GM21423 (cell line): ENCODE measurements at regions not wholly inside any gene's neighbourhood (a gene's known extent, or its start where the extent isn't known, plus 50 kb on each side); places are given as distances from the start of the nearest gene placed in this dataset.
"Not testable (repeated sequence)": the region's sequence is repeated elsewhere in the genome, so short reads cannot be mapped to it uniquely, and the experiment has no call there.

Experiments
- ATAC-seq: cut with Tn5 transposase; IDR thresholded peaks from one replicate; pipeline ENCODE4 v1.9.1; 2021; ENCODE audit warnings: mild to moderate bottlenecking, moderate library complexity; ENCODE audit not compliant: unreplicated experiment

DNA sequence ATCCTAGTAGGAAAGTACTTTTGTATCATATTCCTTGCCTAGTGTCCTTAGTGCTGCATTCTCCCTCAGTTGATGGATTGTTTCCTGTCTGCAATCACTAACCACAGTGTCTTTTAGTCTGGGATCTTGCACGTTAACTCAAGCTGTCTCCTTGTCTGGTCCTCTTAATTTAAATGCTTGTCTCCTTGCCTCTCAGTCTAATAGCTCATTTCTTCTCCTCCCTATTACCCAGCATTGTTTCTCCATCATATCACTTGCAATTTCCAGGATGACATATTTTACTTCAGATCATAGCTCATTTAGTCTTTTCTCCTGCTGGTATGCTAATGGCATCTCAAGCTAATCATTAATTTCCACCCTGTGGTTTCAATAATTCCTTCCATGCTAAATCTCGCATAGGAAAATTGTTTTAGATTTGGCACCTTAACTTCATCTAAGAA is 2052.0 kb upstream of the C9orf72 start:
- ATAC-seq = no peak

DNA sequence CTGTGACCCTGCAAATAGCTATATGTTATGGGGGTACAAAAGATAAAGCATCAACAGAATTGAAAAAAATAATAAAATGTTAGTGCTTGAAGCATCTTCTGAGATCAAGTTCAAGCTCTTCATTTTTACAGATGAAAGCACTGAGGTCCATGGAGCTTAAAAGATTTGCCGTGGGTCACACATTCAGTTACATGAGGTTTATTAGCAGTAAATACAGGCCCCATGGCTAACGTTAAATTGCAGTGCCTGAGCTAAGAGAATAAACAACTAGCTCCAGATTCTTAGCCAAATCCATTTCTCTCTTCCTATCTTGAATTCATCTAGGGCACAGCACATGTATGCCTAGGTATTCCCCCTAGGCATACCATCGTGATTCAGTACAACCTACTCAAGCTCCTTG is 2052.7 kb upstream of the C9orf72 start:
- ATAC-seq = no peak

- not testable (repeated sequence) for ATAC-seq
Measured at GRCh38 chr9:29628856-29629255, 2055.6 kb upstream of the C9orf72 start.

DNA sequence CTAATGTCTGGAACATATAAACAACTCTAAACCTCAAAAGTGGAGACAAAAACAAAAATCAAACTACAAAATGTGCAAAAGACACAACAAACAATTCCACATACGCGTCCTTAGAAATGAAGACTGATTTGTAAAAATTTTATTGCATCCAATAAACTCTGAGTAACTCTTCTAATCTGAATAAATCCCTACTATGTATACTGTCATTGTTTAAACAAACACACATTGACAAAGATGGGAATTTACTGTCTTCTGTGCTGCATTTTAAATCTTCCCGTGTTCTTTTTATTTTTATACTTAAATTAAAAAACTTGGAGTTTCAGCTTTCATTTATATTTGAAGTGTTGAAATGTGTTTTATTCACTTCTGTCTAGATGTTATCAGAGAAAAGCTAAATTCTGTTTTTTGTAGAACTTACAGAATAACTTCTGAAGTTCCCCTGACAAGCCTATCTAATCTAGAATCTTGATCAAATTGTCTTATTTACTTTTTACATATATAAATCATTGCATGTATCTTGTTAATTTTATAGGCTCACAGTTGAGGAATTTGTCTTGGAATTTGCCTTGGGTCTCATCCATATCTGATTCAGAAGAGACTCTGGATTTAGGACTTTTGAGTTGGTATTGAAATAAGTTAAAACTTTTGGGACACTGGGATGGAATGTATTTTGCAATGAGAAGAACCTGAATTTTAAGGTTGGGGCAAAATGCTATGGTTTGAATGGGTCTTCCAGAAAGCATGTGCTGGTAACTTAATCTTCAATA is 2064.4 kb upstream of the C9orf72 start:
- no peak for ATAC-seq

DNA sequence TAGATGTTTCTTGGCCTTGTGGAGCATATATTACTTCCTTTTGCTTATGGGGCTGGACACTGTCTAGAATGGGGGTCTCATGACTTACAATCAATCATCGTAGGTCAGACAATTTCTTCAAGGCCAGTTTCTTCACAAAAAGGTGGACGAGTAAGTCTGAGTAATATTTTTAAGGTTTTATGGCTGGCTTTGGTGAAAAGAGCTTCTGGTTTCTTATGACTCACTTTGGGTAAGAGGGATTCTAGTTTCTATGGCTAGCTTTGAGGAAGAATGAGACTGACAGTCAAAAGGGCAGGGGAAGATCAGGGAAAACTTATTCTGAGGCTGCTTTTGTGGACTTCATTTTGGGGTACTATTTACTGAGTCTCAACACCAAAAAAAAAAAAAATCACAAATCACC is 2067.2 kb upstream of the C9orf72 start:
- ATAC-seq = no peak

DNA sequence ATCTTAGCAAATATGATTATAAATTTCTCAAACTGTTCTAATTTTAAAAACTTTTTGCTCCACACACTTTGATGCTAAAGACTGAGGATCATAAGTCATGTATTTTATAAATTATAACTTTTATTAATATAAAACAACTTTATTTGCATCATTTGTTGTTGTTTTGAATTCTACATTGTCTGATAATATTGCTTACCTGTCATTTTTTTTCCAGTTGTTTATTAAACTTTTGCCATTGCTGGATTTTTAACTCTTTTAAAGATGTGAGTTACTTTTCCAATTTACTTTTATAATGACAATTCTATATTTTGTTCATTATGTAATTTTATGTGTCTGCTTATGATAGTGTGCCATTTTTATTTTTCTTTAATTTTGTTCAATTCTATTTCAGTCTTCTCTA is 2071.2 kb upstream of the C9orf72 start:
- no peak for ATAC-seq

- ATAC-seq = no peak
Measured at GRCh38 chr9:29647451-29647850, 2074.2 kb upstream of the C9orf72 start.

- ATAC-seq = no peak
Measured at GRCh38 chr9:29648132-29648531, 2074.9 kb upstream of the C9orf72 start.

DNA sequence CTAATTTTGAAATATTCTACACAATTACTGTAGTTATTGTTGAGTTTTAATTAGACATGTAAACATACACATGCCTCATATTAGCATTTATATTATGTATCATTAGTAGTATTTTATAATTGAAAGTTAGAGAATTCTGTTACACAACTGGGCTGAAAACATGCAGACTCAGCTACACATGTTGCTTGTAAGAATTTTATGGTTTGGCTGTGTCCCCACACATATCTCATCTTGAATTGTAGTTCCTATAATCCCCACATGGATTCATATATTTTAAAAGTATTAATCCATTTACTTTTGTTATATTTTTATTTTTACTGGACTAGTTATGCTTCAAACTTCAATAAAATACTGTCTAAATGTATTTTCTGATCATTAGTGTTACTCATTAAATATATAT is 2075.3 kb upstream of the C9orf72 start:
- ATAC-seq = no peak

- ATAC-seq = no peak
Measured at GRCh38 chr9:29656641-29657406, 2083.5 kb upstream of the C9orf72 start.

- no peak for ATAC-seq
Measured at GRCh38 chr9:29657821-29658220, 2084.5 kb upstream of the C9orf72 start.

- no peak for ATAC-seq
Measured at GRCh38 chr9:29659014-29659413, 2085.7 kb upstream of the C9orf72 start.

- no peak for ATAC-seq
Measured at GRCh38 chr9:29659736-29660135, 2086.5 kb upstream of the C9orf72 start.

- no peak for ATAC-seq
Measured at GRCh38 chr9:29668732-29669131, 2095.5 kb upstream of the C9orf72 start.

DNA sequence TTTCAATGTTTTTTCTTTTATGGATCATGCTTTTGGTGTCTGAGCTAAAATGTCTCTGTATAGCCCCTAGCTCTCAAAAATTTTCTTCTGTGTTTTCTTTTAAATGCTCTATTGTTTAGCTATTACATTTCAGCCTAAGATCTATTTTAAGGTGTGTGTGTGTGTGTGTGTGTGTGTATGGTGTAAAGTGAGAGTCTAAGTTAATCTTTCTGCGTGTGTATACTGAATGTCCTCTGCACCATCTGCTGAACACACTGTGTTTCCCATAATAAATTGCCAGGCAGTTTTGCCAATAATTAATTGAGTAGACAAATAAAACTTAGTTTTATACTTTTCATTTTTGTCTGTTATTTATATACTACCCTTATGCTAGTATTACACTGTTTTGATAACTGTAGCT is 2096.3 kb upstream of the C9orf72 start:
- no peak for ATAC-seq

- no peak for ATAC-seq
Measured at GRCh38 chr9:29685531-29685930, 2112.2 kb upstream of the C9orf72 start.

DNA sequence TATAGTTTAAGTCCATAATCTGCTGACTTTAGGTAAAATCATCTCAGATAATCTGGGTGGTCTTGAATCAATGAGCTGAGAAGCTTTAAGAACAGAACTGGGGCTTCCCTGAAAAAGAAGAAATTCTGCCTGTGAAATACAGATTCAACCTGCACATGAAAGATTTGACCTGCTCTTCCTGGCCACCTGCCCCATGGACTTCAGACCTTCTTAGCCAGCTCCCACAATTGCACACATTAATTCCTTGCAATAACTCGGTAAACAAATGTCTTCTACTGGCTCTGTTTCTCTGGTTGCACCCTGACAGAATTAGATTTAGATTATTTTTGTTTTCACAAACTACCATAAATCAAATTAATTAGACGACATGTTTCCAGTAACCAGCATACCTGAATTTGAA is 2117.9 kb upstream of the C9orf72 start:
- ATAC-seq = no peak

DNA sequence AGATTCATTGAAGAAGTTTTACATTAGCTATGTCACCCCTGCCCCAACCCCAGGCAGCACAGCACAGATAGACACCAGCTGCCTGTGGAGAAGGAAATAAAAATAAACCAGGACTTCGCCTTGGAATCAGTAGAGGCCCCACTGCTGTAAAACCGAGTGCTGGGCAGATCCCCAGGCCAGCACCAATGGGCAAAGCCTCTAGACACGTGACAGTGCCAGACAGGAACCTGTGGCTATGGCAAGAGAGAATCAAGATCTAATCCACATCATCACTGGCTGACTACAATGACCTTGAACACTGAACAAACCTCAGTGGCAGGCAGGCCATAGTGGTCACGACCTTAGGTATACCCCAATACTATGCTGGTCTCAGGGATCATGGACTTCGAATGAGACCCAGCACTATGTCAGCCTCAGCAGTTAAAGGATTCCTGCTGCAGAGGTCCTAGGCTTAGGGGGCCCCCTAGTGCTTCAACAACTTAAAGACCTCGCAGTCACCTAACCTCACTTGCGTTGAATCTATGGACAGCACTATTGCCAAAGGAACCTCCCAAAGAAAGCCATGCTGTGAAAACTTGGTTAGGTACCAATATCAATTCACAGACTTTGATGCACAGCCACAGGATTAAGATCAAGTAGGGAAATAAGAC is 2118.6 kb upstream of the C9orf72 start:
- ATAC-seq = no peak

GRCh38 chr9:29697011-29697410 is 2123.7 kb upstream of the C9orf72 start:
- no peak for ATAC-seq

- ATAC-seq = no peak
Measured at GRCh38 chr9:29701559-29701958, 2128.3 kb upstream of the C9orf72 start.

GRCh38 chr9:29701971-29702370 is 2128.7 kb upstream of the C9orf72 start:
- ATAC-seq = no peak

GRCh38 chr9:29714860-29715259 is 2141.6 kb upstream of the C9orf72 start:
- no peak for ATAC-seq
